ENCODE measurements at regions not wholly inside any gene's neighbourhood (a gene's known extent, or its start where the extent isn't known, plus 50 kb on each side); places are given as distances from the start of the nearest gene placed in this dataset.

DNA sequence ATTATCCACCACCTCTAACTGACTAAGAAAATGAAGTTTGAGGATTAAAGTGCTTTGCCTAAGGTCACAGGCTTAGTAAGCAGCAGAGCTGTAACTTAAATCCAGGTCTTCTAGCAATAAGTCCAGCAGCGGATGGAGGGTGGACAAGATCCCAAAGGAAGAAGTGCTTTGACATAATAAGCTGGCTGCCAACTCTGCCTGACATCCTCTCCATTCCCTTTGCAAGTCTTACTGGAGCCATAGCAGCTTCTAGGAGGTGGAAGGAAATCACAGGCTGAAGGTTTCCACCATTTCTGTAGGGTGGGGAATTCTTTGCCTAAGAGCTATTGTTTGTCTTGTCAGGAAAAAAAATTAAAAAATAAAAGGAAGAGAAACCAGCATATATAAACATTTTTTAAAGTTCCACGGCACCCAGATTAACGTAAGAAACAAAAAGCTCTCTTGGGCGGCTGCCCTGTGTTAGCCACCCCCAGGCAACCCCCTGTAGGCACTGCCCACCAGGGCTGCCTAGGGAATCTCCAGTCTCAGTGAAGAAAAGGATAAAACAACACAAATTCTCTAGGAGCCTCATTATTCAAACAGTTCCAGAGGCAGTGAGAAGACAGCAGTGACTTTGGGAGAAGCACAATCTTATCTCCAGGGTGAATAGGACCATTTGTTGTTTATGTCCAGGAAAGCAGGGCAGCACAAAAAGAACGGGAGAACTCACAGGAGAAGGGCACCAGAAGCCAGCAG is 380.8 kb upstream of the CADM1 start:
- DNase-seq (peak in 1 of 5 donors; percentile 23), FAIRE-seq (no peak)
- Histone ChIP-seq H3K4me3 (ENCODE audit: low read length in 3 of 3) (no peak overlapping the region), H3K4me1 (ENCODE audit: control insufficient read depth in 2 of 3, insufficient read depth in 2 of 3, low read depth in 1 of 3, low read length in 3 of 3) (peaks cover 0 to 5% (median 0%) of the 10 kb centered on the region in 3 donors), H3K9ac (ENCODE audit: low read length in 3 of 3) (no peak overlapping the region), H3K36me3 (ENCODE audit: control insufficient read depth in 2 of 3, insufficient read depth in 3 of 3, low read length in 3 of 3) (no peaks in the 10 kb centered on the region), H3K9me3 (ENCODE audit: control insufficient read depth in 2 of 3, insufficient read depth in 1 of 3, low read length in 3 of 3) (peaks cover 0 to 2% (median 2%) of the 10 kb centered on the region in 3 donors), H3K27me3 (ENCODE audit: control insufficient read depth, insufficient read depth, low read length) (no peaks in the 10 kb centered on the region), H3K27ac (ENCODE audit: low read depth in 2 of 2, low read length in 2 of 2) (no peak overlapping the region)
- intact Hi-C loops (cut with DNase I): no loop called here
- TF ChIP-seq, protein P1, sequence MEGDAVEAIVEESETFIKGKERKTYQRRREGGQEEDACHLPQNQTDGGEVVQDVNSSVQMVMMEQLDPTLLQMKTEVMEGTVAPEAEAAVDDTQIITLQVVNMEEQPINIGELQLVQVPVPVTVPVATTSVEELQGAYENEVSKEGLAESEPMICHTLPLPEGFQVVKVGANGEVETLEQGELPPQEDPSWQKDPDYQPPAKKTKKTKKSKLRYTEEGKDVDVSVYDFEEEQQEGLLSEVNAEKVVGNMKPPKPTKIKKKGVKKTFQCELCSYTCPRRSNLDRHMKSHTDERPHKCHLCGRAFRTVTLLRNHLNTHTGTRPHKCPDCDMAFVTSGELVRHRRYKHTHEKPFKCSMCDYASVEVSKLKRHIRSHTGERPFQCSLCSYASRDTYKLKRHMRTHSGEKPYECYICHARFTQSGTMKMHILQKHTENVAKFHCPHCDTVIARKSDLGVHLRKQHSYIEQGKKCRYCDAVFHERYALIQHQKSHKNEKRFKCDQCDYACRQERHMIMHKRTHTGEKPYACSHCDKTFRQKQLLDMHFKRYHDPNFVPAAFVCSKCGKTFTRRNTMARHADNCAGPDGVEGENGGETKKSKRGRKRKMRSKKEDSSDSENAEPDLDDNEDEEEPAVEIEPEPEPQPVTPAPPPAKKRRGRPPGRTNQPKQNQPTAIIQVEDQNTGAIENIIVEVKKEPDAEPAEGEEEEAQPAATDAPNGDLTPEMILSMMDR (IDR thresholded peaks at IDR 0.05; ENCODE audit: borderline replicate concordance, extremely low read depth, insufficient read depth): no peak

- intact Hi-C loops (cut with DNase I): no loop called here
- TF ChIP-seq, protein P1 (IDR thresholded peaks at IDR 0.05; ENCODE audit: borderline replicate concordance, extremely low read depth, insufficient read depth): no peak
Observed at GRCh38 chr11:115874843-115875242, 370.6 kb upstream of the CADM1 start.

GRCh38 chr11:115873813-115874212 is 369.6 kb upstream of the CADM1 start:
- TF ChIP-seq, protein P1 (IDR thresholded peaks at IDR 0.05; ENCODE audit: borderline replicate concordance, extremely low read depth, insufficient read depth): no peak
- Histone ChIP-seq H3K9me3 (ENCODE audit: control insufficient read depth in 2 of 3, insufficient read depth in 1 of 3, low read length in 3 of 3) (no peaks in the 10 kb centered on the region), H3K9ac (ENCODE audit: low read length in 3 of 3) (no peak overlapping the region), H3K36me3 (ENCODE audit: control insufficient read depth in 2 of 3, insufficient read depth in 3 of 3, low read length in 3 of 3) (no peaks in the 10 kb centered on the region), H3K27ac (ENCODE audit: low read depth in 2 of 2, low read length in 2 of 2) (no peak overlapping the region), H3K27me3 (ENCODE audit: control insufficient read depth, insufficient read depth, low read length) (no peaks in the 10 kb centered on the region), H3K4me3 (ENCODE audit: low read length in 3 of 3) (no peak overlapping the region), H3K4me1 (ENCODE audit: control insufficient read depth in 2 of 3, insufficient read depth in 2 of 3, low read depth in 1 of 3, low read length in 3 of 3) (no peaks in the 10 kb centered on the region)
- intact Hi-C loops (cut with DNase I): no loop called here
- FAIRE-seq: no peak
- peak in 2 of 5 donors; percentile 46 to 50 for DNase-seq

More at GRCh38 chr11:115874843-115875242, 370.6 kb upstream of the CADM1 start:
- no peak overlapping the region for H3K4me3 ChIP-seq (ENCODE audit: low read length in 3 of 3)
- no peak overlapping the region for H3K9ac ChIP-seq (ENCODE audit: low read length in 3 of 3)
- H3K9me3 ChIP-seq (ENCODE audit: control insufficient read depth in 2 of 3, insufficient read depth in 1 of 3, low read length in 3 of 3): no peaks in the 10 kb centered on the region
- DNase-seq (no peak), FAIRE-seq (no peak)
- no peaks in the 10 kb centered on the region for H3K27me3 ChIP-seq (ENCODE audit: control insufficient read depth, insufficient read depth, low read length)
- no peak overlapping the region for H3K27ac ChIP-seq (ENCODE audit: low read depth in 2 of 2, low read length in 2 of 2)
- H3K4me1 ChIP-seq (ENCODE audit: control insufficient read depth in 2 of 3, insufficient read depth in 2 of 3, low read depth in 1 of 3, low read length in 3 of 3): no peaks in the 10 kb centered on the region
- no peaks in the 10 kb centered on the region for H3K36me3 ChIP-seq (ENCODE audit: control insufficient read depth in 2 of 3, insufficient read depth in 3 of 3, low read length in 3 of 3)
